OCI-LY3 (cell line): ENCODE measurements at regions not wholly inside any gene's neighbourhood (a gene's known extent, or its start where the extent isn't known, plus 50 kb on each side); places are given as distances from the start of the nearest gene placed in this dataset.

Experiments used
- CTCF ChIP-seq: fragments of 200-600, 300-600 bp; sonication (generic); IDR thresholded peaks from 2 replicates; pipeline ENCODE4 v1.5.1; 2014; ENCODE audit warnings: antibody characterized with exemption, low read length, low read depth
- EZH2phosphoT487 ChIP-seq: fragments of 200-600 bp; shearing (Covaris generic); IDR thresholded peaks from 2 replicates; pipeline ENCODE4 v1.6.1; 2018; ENCODE audit warnings: antibody characterized with exemption, mixed run types, low read depth

GRCh38 chr15:46865155-46865554 is 852.1 kb upstream of the SEMA6D start:
- no peak for TF ChIP-seq CTCF
- no peak for TF ChIP-seq EZH2phosphoT487
